A673 (cell line): ENCODE measurements at regions not wholly inside any gene's neighbourhood (a gene's known extent, or its start where the extent isn't known, plus 50 kb on each side); places are given as distances from the start of the nearest gene placed in this dataset.

ENCODE experiments used
- CTCF ChIP-seq: fragments of 300-800, 200-600 bp; sonication (generic); conservative IDR thresholded peaks from 2 replicates; pipeline ENCODE4 v1.5.1; 2017; ENCODE audit warnings: low read depth, mild to moderate bottlenecking, antibody characterized with exemption, low read length, moderate library complexity, mixed read lengths
- EZH2 ChIP-seq: fragments of 200-600 bp; sonication (generic); IDR thresholded peaks from 2 replicates; pipeline ENCODE4 v1.6.1; 2017; ENCODE audit warnings: borderline replicate concordance, low read depth, mild to moderate bottlenecking, mixed read lengths, antibody characterized with exemption, low read length; ENCODE audit not compliant: poor library complexity, severe bottlenecking

GRCh38 chr7:94333810-94334209 lies 60.9 kb upstream of the COL1A2 start:
- TF ChIP-seq CTCF: no peak
- no peak for TF ChIP-seq EZH2
